ENCODE measurements at regions not wholly inside any gene's neighbourhood (a gene's known extent, or its start where the extent isn't known, plus 50 kb on each side); places are given as distances from the start of the nearest gene placed in this dataset.

GRCh38 chr12:17348311-17348710, 741.7 kb downstream of the RERGL start:
- Histone ChIP-seq H3K4me3 (no peak overlapping the region), H3K36me3 (no peaks in the 10 kb centered on the region), H3K4me1 (no peaks in the 10 kb centered on the region), H3K27ac (replicated peaks in 1 of 4) (no peak overlapping the region), H3K27me3 (no peaks in the 10 kb centered on the region), H3K9me3 (no peaks in the 10 kb centered on the region)
- no peak for DNase-seq (ENCODE audit: extremely low spot score)
- intact Hi-C loops (cut with DNase I), result no loop called here
- no peak for TF ChIP-seq EP300 (IDR thresholded peaks at IDR 0.05)
- TF ChIP-seq POLR2AphosphoS5 (IDR thresholded peaks at IDR 0.05), result no peak
- TF ChIP-seq, protein P1, sequence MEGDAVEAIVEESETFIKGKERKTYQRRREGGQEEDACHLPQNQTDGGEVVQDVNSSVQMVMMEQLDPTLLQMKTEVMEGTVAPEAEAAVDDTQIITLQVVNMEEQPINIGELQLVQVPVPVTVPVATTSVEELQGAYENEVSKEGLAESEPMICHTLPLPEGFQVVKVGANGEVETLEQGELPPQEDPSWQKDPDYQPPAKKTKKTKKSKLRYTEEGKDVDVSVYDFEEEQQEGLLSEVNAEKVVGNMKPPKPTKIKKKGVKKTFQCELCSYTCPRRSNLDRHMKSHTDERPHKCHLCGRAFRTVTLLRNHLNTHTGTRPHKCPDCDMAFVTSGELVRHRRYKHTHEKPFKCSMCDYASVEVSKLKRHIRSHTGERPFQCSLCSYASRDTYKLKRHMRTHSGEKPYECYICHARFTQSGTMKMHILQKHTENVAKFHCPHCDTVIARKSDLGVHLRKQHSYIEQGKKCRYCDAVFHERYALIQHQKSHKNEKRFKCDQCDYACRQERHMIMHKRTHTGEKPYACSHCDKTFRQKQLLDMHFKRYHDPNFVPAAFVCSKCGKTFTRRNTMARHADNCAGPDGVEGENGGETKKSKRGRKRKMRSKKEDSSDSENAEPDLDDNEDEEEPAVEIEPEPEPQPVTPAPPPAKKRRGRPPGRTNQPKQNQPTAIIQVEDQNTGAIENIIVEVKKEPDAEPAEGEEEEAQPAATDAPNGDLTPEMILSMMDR (IDR thresholded peaks at IDR 0.05), result no peak
- TF ChIP-seq POLR2A (IDR thresholded peaks at IDR 0.05; ENCODE audit: low read depth), result no peak

GRCh38 chr12:17344649-17345048, 738.7 kb upstream of the LMO3 start:
- no peak for TF ChIP-seq POLR2A (IDR thresholded peaks at IDR 0.05; ENCODE audit: low read depth)
- TF ChIP-seq POLR2AphosphoS5 (IDR thresholded peaks at IDR 0.05), result no peak
- TF ChIP-seq EP300 (IDR thresholded peaks at IDR 0.05), result no peak
- TF ChIP-seq, protein P1 (IDR thresholded peaks at IDR 0.05), result no peak
- DNase-seq (ENCODE audit: extremely low spot score), result no peak
- Histone ChIP-seq H3K4me3 (no peak overlapping the region), H3K36me3 (no peaks in the 10 kb centered on the region), H3K9me3 (peaks cover 0 to 1% (median 0%) of the 10 kb centered on the region in 4 donors), H3K4me1 (no peaks in the 10 kb centered on the region), H3K27ac (replicated peaks in 1 of 4) (no peak overlapping the region), H3K27me3 (no peaks in the 10 kb centered on the region)
- intact Hi-C loops (cut with DNase I), result no loop called here
- WGBS, result 75% methylated on average over 1 of the region's 1 CpG

GRCh38 chr12:17342381-17342961, 736.5 kb upstream of the LMO3 start:
- TF ChIP-seq POLR2AphosphoS5 (IDR thresholded peaks at IDR 0.05) (no peak), POLR2A (IDR thresholded peaks at IDR 0.05; ENCODE audit: low read depth) (no peak), EP300 (IDR thresholded peaks at IDR 0.05) (no peak)
- TF ChIP-seq, protein P1 (IDR thresholded peaks at IDR 0.05), result no peak
- Histone ChIP-seq H3K4me3 (no peak overlapping the region), H3K36me3 (no peaks in the 10 kb centered on the region), H3K4me1 (no peaks in the 10 kb centered on the region), H3K27me3 (no peaks in the 10 kb centered on the region), H3K9me3 (peaks cover 0 to 6% (median 0%) of the 10 kb centered on the region in 4 donors), H3K27ac (replicated peaks in 1 of 4) (no peak overlapping the region)
- 60% methylated on average over 1 of the region's 1 CpG for WGBS
- DNase-seq (ENCODE audit: extremely low spot score), result no peak
- intact Hi-C loops (cut with DNase I), result no loop called here

DNA sequence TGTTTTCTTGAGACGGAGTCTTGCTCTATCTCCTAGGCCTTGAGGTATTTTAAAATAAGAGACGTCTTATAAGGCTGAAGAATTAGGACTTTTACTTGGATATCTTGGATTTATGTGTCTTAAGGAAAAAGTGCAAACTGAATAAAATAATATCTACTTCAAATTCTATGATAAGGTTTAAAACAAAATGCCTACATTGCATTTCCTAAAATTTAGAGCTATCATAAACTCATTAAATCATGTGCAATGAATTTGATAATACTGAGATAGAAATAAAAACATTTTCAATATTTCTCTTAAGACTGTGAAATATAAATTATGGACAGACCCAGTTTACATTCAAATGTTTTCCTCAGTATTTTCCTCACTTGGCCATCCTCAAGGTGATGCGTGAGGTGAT, 729.5 kb upstream of the LMO3 start:
- Histone ChIP-seq H3K36me3 (no peaks in the 10 kb centered on the region), H3K4me1 (no peaks in the 10 kb centered on the region), H3K27ac (replicated peaks in 1 of 4) (no peak overlapping the region), H3K4me3 (no peak overlapping the region), H3K9me3 (peaks cover 0 to 6% (median 0%) of the 10 kb centered on the region in 4 donors), H3K27me3 (no peaks in the 10 kb centered on the region)
- no peak for DNase-seq (ENCODE audit: extremely low spot score)
- intact Hi-C loops (cut with DNase I), result no loop called here
- WGBS, result 92% methylated on average over 3 of the region's 3 CpGs
- no peak for TF ChIP-seq POLR2A (IDR thresholded peaks at IDR 0.05; ENCODE audit: low read depth)
- TF ChIP-seq, protein P1 (IDR thresholded peaks at IDR 0.05), result no peak
- no peak for TF ChIP-seq POLR2AphosphoS5 (IDR thresholded peaks at IDR 0.05)
- no peak for TF ChIP-seq EP300 (IDR thresholded peaks at IDR 0.05)

DNA sequence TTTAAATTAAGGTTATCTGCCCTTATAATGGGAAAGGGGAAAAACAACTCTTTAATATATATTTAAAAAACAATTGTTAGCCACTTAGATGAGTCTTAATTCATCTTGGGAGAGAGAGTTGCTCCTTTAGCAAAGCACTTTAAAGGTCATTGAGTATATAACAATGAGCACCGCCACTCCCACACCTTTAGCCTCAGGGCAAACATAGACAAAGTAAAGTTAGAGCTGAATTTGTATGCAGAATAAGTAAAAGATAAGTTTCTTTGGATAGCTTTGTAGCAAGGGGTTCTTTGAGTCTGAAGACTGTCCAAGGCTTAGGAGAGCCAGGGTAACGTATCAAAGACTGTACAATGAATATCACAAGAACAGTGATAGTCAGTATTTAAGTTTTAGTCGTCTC, 728.8 kb upstream of the LMO3 start:
- H3K4me1 ChIP-seq, result no peaks in the 10 kb centered on the region
- H3K27ac ChIP-seq (replicated peaks in 1 of 4), result no peak overlapping the region
- WGBS, result 82% methylated on average over 3 of the region's 3 CpGs
- peaks cover 0 to 6% (median 0%) of the 10 kb centered on the region in 4 donors for H3K9me3 ChIP-seq
- TF ChIP-seq, protein P1 (IDR thresholded peaks at IDR 0.05), result no peak
- TF ChIP-seq POLR2A (IDR thresholded peaks at IDR 0.05; ENCODE audit: low read depth) (no peak), POLR2AphosphoS5 (IDR thresholded peaks at IDR 0.05) (no peak), EP300 (IDR thresholded peaks at IDR 0.05) (no peak)
- no peak overlapping the region for H3K4me3 ChIP-seq
- no peak for DNase-seq (ENCODE audit: extremely low spot score)
- no peaks in the 10 kb centered on the region for H3K36me3 ChIP-seq
- intact Hi-C loops (cut with DNase I), result no loop called here
- H3K27me3 ChIP-seq, result no peaks in the 10 kb centered on the region
